SK-N-SH treated with all-trans-retinoic acid at 6 μM for 48 hours (cell line): ENCODE measurements at regions not wholly inside any gene's neighbourhood (a gene's known extent, or its start where the extent isn't known, plus 50 kb on each side); places are given as distances from the start of the nearest gene placed in this dataset.
"Not testable (repeated sequence)": the region's sequence is repeated elsewhere in the genome, so short reads cannot be mapped to it uniquely, and the experiment has no call there.

Source experiments
- ATAC-seq: fragments of 200-7000 bp; cut with Tn5 transposase; 3 replicates; pipeline ENCODE4 v1.9.1; 2020; ENCODE audit warnings: mild to moderate bottlenecking, moderate library complexity
- ARNTL ChIP-seq: fragments of 450-650 bp; formaldehyde crosslinking; IDR thresholded peaks from 2 replicates; pipeline ENCODE4 v1.5.0; 2020; ENCODE audit warnings: low read depth, mild to moderate bottlenecking, moderate library complexity, borderline replicate concordance
- BACH2 ChIP-seq: fragments of 250-450 bp; sonication (Bioruptor Pico); IDR thresholded peaks from 2 replicates; pipeline ENCODE4 v1.9.0; 2021; ENCODE audit warnings: mild to moderate bottlenecking, borderline replicate concordance
- CREB5 ChIP-seq: fragments of 250-450 bp; sonication (Bioruptor Pico); IDR thresholded peaks from 2 replicates; pipeline ENCODE4 v1.5.1; 2020; ENCODE audit warnings: low read depth, mild to moderate bottlenecking, moderate library complexity
- CSDC2 ChIP-seq: fragments of 250-450 bp; sonication (Bioruptor Pico); IDR thresholded peaks from 2 replicates; pipeline ENCODE4 v1.5.0; 2020; ENCODE audit warnings: mild to moderate bottlenecking, moderate library complexity
- CSRNP3 ChIP-seq: fragments of 250-450 bp; sonication (Bioruptor Pico); IDR thresholded peaks from 2 replicates; pipeline ENCODE4 v1.5.1; 2021; ENCODE audit warnings: mild to moderate bottlenecking, moderate library complexity
- ESRRG ChIP-seq: fragments of 250-450 bp; sonication (Bioruptor Pico); IDR thresholded peaks from 2 replicates; pipeline ENCODE4 v1.6.1; 2021; ENCODE audit warnings: mild to moderate bottlenecking
- GLIS3 ChIP-seq: fragments of 250-450 bp; sonication (Bioruptor Pico); IDR thresholded peaks from 2 replicates; pipeline ENCODE4 v1.5.0; 2020; ENCODE audit warnings: mild to moderate bottlenecking, moderate library complexity
- OSR1 ChIP-seq: fragments of 250-450 bp; sonication (Bioruptor Pico); IDR thresholded peaks from 2 replicates; pipeline ENCODE4 v1.8.0; 2022; ENCODE audit warnings: moderate library complexity, mild to moderate bottlenecking, inconsistent platforms
- PPARA ChIP-seq: fragments of 250-450 bp; sonication (Bioruptor Pico); IDR thresholded peaks from 2 replicates; pipeline ENCODE4 v1.5.0; 2020; ENCODE audit warnings: mild to moderate bottlenecking, borderline replicate concordance
- RARB ChIP-seq: fragments of 250-450 bp; sonication (Bioruptor Pico); IDR thresholded peaks from 2 replicates; pipeline ENCODE4 v1.8.0; 2021; ENCODE audit warnings: mild to moderate bottlenecking, moderate library complexity
- SNAI2 ChIP-seq: fragments of 250-450 bp; sonication (Bioruptor Pico); IDR thresholded peaks from 2 replicates; pipeline ENCODE4 v1.5.0; 2020; ENCODE audit warnings: mild to moderate bottlenecking, moderate library complexity
- TOX ChIP-seq: fragments of 250-450 bp; sonication (Bioruptor Pico); IDR thresholded peaks from 2 replicates; pipeline ENCODE4 v1.8.0; 2021; ENCODE audit warnings: mild to moderate bottlenecking, moderate library complexity, borderline replicate concordance
- ZC3H10 ChIP-seq: fragments of 250-450 bp; sonication (Bioruptor Pico); IDR thresholded peaks from 2 replicates; pipeline ENCODE4 v1.5.1; 2021; ENCODE audit warnings: mild to moderate bottlenecking, moderate library complexity
- ZFP3 ChIP-seq: fragments of 250-450 bp; sonication (Bioruptor Pico); IDR thresholded peaks from 2 replicates; pipeline ENCODE4 v1.5.0; 2020; ENCODE audit warnings: mild to moderate bottlenecking, moderate library complexity
- ZFP30 ChIP-seq: fragments of 450-650 bp; formaldehyde crosslinking; IDR thresholded peaks from 2 replicates; pipeline ENCODE4 v1.5.0; 2022; ENCODE audit warnings: mild to moderate bottlenecking, moderate library complexity
- ZNF565 ChIP-seq: fragments of 450-650 bp; formaldehyde crosslinking; conservative IDR thresholded peaks from 2 replicates; pipeline ENCODE4 v1.5.0; 2020; ENCODE audit warnings: low read depth, mild to moderate bottlenecking, moderate library complexity
- ZNF70 ChIP-seq: fragments of 450-650 bp; formaldehyde crosslinking; IDR thresholded peaks from 2 replicates; pipeline ENCODE4 v1.5.0; 2020; ENCODE audit warnings: mild to moderate bottlenecking, moderate library complexity
- TF ChIP-seq, protein P1 (sequence below): fragments of 250-450 bp; sonication (Bioruptor Pico); IDR thresholded peaks from 2 replicates; pipeline ENCODE4 v1.5.0; 2020; ENCODE audit warnings: mild to moderate bottlenecking, moderate library complexity

- ATAC-seq = no peak
- no peak for TF ChIP-seq ZFP30 (CRISPR knock-in tag)
- no peak for TF ChIP-seq ZC3H10 (CRISPR knock-in tag)
- TF ChIP-seq SNAI2 (CRISPR knock-in tag) = no peak
- TF ChIP-seq BACH2 (CRISPR knock-in tag) = no peak
- TF ChIP-seq ARNTL (CRISPR knock-in tag) = no peak
- TF ChIP-seq ESRRG = no peak
- no peak for TF ChIP-seq CREB5 (CRISPR knock-in tag)
- TF ChIP-seq ZNF70 = no peak
- no peak for TF ChIP-seq TOX (CRISPR knock-in tag)
- TF ChIP-seq CSRNP3 (CRISPR knock-in tag) = no peak
These were observed 607.2 kb upstream of the GYPC start for GRCh38 chr2:126048719-126049118.

DNA sequence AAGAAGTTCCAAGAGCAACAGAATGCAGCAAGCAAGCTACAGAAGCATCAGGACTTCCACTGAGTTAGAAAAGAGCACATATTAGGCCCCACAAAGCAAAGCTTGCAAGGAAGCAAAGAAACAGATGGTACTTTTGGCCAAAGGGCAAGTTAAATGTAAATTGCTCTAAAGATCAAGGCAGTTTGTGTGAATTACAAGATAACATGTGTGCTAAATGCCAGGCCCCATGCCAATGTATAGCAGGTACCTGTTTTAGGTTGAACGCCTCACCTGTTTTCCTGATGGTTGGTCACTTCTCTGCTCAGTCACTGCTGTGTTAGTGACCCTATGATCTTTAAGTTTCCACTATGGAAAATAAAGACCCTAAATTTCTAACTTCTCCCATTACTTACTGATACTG is 606.5 kb upstream of the GYPC start:
- TF ChIP-seq SNAI2 (CRISPR knock-in tag) = no peak
- TF ChIP-seq OSR1 (CRISPR knock-in tag) = no peak

DNA sequence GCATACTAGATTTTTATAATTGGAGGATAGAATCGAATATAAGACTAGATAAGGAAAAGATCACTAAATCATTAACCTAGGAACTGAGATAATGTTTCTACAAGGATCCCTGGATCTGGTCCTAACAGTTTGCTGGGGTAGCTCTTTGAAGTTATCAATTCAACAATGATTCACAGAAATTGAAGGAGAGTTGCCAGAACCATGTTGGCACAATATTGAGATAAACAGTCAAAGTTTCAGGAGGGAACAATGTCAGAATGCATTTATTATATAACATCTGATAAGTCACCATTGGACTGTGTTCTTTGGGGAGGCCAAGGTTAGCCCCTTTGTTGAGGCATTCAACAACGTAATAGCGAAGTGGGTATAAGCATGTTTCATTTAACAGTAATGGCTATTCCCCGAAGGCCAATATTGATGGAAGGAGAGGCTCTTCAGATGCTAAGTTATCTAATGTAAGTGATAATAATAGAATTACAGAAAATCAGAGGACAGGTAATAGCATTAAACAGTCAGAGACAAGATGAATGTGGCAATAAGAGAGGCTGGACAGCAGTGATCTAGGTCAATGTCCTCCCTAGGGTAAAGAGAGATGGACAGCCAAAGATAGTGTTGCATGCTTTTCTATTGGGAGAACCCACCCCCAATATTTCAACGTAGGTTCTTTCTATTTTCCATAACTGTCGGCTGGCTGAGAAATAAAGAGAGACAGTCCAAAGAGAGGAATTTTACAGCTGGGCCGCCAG is 604.8 kb upstream of the GYPC start:
- no peak for TF ChIP-seq ZC3H10 (CRISPR knock-in tag)
- TF ChIP-seq ZNF565 (CRISPR knock-in tag) = no peak
- TF ChIP-seq ESRRG = no peak
- TF ChIP-seq, protein P1, sequence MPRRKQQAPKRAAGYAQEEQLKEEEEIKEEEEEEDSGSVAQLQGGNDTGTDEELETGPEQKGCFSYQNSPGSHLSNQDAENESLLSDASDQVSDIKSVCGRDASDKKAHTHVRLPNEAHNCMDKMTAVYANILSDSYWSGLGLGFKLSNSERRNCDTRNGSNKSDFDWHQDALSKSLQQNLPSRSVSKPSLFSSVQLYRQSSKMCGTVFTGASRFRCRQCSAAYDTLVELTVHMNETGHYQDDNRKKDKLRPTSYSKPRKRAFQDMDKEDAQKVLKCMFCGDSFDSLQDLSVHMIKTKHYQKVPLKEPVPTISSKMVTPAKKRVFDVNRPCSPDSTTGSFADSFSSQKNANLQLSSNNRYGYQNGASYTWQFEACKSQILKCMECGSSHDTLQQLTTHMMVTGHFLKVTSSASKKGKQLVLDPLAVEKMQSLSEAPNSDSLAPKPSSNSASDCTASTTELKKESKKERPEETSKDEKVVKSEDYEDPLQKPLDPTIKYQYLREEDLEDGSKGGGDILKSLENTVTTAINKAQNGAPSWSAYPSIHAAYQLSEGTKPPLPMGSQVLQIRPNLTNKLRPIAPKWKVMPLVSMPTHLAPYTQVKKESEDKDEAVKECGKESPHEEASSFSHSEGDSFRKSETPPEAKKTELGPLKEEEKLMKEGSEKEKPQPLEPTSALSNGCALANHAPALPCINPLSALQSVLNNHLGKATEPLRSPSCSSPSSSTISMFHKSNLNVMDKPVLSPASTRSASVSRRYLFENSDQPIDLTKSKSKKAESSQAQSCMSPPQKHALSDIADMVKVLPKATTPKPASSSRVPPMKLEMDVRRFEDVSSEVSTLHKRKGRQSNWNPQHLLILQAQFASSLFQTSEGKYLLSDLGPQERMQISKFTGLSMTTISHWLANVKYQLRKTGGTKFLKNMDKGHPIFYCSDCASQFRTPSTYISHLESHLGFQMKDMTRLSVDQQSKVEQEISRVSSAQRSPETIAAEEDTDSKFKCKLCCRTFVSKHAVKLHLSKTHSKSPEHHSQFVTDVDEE (CRISPR knock-in tag) = no peak
- no peak for TF ChIP-seq PPARA (CRISPR knock-in tag)
- TF ChIP-seq RARB (CRISPR knock-in tag) = no peak
- TF ChIP-seq ARNTL (CRISPR knock-in tag) = no peak
- no peak for TF ChIP-seq GLIS3 (CRISPR knock-in tag)
- TF ChIP-seq CSRNP3 (CRISPR knock-in tag) = no peak
- no peak for TF ChIP-seq OSR1 (CRISPR knock-in tag)
- TF ChIP-seq CSDC2 (CRISPR knock-in tag) = no peak
- TF ChIP-seq ZFP3 (CRISPR knock-in tag) = no peak
- no peak for TF ChIP-seq CREB5 (CRISPR knock-in tag)
- no peak for TF ChIP-seq ZFP30 (CRISPR knock-in tag)
- ATAC-seq = no peak

More for the DNA sequence above, 606.5 kb upstream of the GYPC start:
- no peak for ATAC-seq

DNA sequence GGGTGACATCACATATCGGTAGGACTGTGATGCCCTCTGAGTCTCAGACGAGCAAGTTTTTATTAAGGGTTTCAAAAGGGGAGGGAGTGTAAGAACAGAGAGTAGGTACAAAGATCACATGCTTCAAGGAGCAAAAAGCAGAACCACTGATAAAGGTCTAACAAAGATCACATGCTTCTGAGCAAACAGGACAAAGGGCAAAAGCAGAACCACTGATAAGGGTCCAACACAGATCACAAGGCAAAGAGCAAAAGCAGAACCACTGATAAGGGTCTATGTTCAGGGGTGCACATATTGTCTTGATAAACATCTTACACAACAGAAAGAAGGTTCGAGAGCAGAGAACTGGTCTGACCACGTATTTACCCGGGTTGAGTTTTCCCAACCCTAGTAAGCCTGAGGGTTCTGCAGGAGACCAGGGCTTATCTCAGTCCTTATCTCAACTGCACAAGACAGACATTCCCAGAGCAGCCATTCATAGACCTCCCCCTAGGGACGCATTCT is 604.2 kb upstream of the GYPC start:
- ATAC-seq = not testable (repeated sequence)
